Lower leg skin (tissue), 3 donors: ENCODE measurements at regions not wholly inside any gene's neighbourhood (a gene's known extent, or its start where the extent isn't known, plus 50 kb on each side); places are given as distances from the start of the nearest gene placed in this dataset.

Experiments used
- POLR2A ChIP-seq, 2 donors: fragments of 450-650 bp; IDR thresholded peaks; one replicate each; pipeline ENCODE4 v1.6.1; 2016 to 2017; ENCODE audit warnings: antibody characterized with exemption in 2 of 2, mild to moderate bottlenecking in 1 of 2, moderate library complexity in 1 of 2
- TF ChIP-seq, protein P1 (sequence below), 3 donors: fragments of 450-650 bp; IDR thresholded peaks; one replicate each; pipeline ENCODE4 v1.5.1; 2016; ENCODE audit warnings: antibody characterized with exemption in 3 of 3, mild to moderate bottlenecking in 3 of 3, moderate library complexity in 2 of 3

DNA sequence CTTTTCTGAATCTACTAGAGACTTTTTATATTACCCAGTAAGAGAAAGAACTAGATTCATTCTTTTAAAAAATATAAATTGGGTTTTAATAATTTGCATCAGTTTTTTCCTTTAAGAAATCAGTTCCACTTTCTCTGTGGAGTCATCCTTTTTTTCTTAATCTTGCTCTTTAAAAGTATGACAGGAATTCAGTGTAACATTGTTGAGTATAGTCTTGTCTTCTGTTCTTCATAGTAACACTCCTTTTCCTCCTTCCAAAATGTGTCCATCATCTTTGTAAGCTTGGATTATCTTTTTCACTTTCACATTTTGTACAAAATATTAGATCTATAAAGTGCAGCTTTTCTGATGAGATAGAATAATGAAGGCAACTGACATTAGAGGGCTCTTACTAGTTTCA is 135.4 kb downstream of the HAUS1 start:
- TF ChIP-seq, protein P1, sequence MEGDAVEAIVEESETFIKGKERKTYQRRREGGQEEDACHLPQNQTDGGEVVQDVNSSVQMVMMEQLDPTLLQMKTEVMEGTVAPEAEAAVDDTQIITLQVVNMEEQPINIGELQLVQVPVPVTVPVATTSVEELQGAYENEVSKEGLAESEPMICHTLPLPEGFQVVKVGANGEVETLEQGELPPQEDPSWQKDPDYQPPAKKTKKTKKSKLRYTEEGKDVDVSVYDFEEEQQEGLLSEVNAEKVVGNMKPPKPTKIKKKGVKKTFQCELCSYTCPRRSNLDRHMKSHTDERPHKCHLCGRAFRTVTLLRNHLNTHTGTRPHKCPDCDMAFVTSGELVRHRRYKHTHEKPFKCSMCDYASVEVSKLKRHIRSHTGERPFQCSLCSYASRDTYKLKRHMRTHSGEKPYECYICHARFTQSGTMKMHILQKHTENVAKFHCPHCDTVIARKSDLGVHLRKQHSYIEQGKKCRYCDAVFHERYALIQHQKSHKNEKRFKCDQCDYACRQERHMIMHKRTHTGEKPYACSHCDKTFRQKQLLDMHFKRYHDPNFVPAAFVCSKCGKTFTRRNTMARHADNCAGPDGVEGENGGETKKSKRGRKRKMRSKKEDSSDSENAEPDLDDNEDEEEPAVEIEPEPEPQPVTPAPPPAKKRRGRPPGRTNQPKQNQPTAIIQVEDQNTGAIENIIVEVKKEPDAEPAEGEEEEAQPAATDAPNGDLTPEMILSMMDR (IDR thresholded peaks at IDR 0.05), result no peak
- TF ChIP-seq POLR2A (IDR thresholded peaks at IDR 0.05), result no peak
